ENCODE measurements at regions not wholly inside any gene's neighbourhood (a gene's known extent, or its start where the extent isn't known, plus 50 kb on each side); places are given as distances from the start of the nearest gene placed in this dataset.
"Not testable (repeated sequence)": the region's sequence is repeated elsewhere in the genome, so short reads cannot be mapped to it uniquely, and the experiment has no call there.

DNA sequence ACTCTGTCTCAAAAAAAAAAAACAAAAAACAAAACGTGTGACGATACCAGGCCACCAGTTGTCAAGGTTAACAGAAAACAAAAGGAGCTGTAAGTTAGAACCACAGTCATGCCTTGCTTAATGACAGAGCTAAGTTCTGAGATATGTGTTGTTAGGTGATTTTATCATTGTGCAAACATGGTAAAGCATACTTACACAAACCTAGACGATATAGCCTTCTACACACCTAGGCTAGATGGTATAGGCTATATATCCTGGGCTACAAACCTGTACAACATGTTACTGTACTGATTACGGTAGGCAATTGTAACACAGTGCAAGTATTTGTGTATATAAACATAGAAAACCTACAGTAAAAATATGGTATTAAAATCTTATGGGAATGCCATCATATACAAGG lies 564.2 kb downstream of the HTR7 start:
- H3K27me3 ChIP-seq (ENCODE audit: control insufficient read depth in 3 of 3, insufficient read depth in 3 of 3, low read length in 2 of 3): no peaks in the 10 kb centered on the region
- no peak for TF ChIP-seq CTCF (IDR thresholded peaks at IDR 0.05; ENCODE audit: control extremely low read depth, extremely low read depth)
- ATAC-seq (ENCODE audit: insufficient read depth, low FRiP score) (no peak), DNase-seq (no peak)
- no peak overlapping the region for H3K27ac ChIP-seq (ENCODE audit: low read depth in 1 of 2, low read length in 1 of 2)
- H3K9me3 ChIP-seq (ENCODE audit: control insufficient read depth in 4 of 4, insufficient read depth in 3 of 4, low read length in 3 of 4): no peaks in the 10 kb centered on the region
- H3K36me3 ChIP-seq (ENCODE audit: control insufficient read depth in 4 of 4, insufficient read depth in 4 of 4, low read length in 4 of 4): no peaks in the 10 kb centered on the region
- no peak overlapping the region for H3K4me3 ChIP-seq
- H3K4me1 ChIP-seq (ENCODE audit: control insufficient read depth in 5 of 5, insufficient read depth in 5 of 5, low read length in 5 of 5): no peaks in the 10 kb centered on the region
- H3K9ac ChIP-seq (ENCODE audit: insufficient read depth in 1 of 2, low read length in 2 of 2): no peak overlapping the region
- 69 to 76% methylated on average over 4 of the region's 4 CpGs for WGBS, 2 donors

GRCh38 chr10:90294821-90295540 lies 562.9 kb downstream of the HTR7 start:
- WGBS, 2 donors: 88% methylated on average over 10 to 11 of the region's 11 CpGs
- not testable (repeated sequence) for H3K27me3 ChIP-seq (ENCODE audit: control insufficient read depth in 3 of 3, insufficient read depth in 3 of 3, low read length in 2 of 3); H3K27ac ChIP-seq (ENCODE audit: low read depth in 1 of 2, low read length in 1 of 2); H3K9ac ChIP-seq (ENCODE audit: insufficient read depth in 1 of 2, low read length in 2 of 2); H3K4me3 ChIP-seq; DNase-seq; H3K9me3 ChIP-seq (ENCODE audit: control insufficient read depth in 4 of 4, insufficient read depth in 3 of 4, low read length in 3 of 4); H3K4me1 ChIP-seq (ENCODE audit: control insufficient read depth in 5 of 5, insufficient read depth in 5 of 5, low read length in 5 of 5); H3K36me3 ChIP-seq (ENCODE audit: control insufficient read depth in 4 of 4, insufficient read depth in 4 of 4, low read length in 4 of 4); ATAC-seq (ENCODE audit: insufficient read depth, low FRiP score)

- H3K27me3 ChIP-seq (ENCODE audit: control insufficient read depth in 3 of 3, insufficient read depth in 3 of 3, low read length in 2 of 3); H3K4me3 ChIP-seq; DNase-seq; H3K36me3 ChIP-seq (ENCODE audit: control insufficient read depth in 4 of 4, insufficient read depth in 4 of 4, low read length in 4 of 4); H3K27ac ChIP-seq (ENCODE audit: low read depth in 1 of 2, low read length in 1 of 2); H3K9ac ChIP-seq (ENCODE audit: insufficient read depth in 1 of 2, low read length in 2 of 2); ATAC-seq (ENCODE audit: insufficient read depth, low FRiP score); H3K9me3 ChIP-seq (ENCODE audit: control insufficient read depth in 4 of 4, insufficient read depth in 3 of 4, low read length in 3 of 4): not testable (repeated sequence)
- peaks cover 0 to 21% (median 0%) of the 10 kb centered on the region in 5 donors for H3K4me1 ChIP-seq (ENCODE audit: control insufficient read depth in 5 of 5, insufficient read depth in 5 of 5, low read length in 5 of 5)
- WGBS, 2 donors: 27 to 30% methylated on average over 7 of the region's 7 CpGs
Measured at GRCh38 chr10:90302031-90302430, 555.8 kb downstream of the HTR7 start.

DNA sequence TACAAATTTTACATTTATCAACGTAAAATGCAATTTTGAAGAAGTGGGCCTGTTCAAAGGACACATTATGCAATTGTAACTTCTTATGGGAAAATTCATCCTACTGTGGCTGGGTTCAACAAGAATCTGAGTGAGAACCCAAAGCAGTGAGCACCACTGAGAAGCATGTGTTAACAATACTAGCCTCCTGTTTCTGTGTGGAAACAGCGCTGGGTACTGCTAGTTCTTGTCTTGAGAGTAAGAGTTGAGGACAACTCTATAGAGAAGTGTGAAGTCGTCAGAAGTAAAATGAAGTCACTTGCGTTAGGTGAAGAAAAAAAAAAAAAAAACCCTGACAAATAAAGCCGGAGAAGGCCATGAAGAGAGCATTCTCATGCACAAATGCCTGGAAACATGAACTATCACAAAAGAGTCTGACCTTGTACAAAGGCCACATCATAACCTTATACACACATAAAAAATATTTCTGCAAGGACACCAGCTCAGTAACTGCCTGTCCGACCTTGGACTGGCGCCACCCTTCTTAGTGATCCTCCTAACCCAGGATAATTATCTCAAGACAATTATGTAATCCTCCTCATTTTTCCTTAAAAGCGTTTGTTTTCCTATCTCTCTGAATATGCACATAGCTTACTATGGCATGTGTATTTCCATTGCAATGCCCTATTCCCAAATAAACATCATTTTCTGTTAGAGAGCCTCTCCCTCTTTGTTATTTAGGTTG lies 554.9 kb downstream of the HTR7 start:
- Histone ChIP-seq H3K9ac (ENCODE audit: insufficient read depth in 1 of 2, low read length in 2 of 2) (no peak overlapping the region), H3K36me3 (ENCODE audit: control insufficient read depth in 4 of 4, insufficient read depth in 4 of 4, low read length in 4 of 4) (no peaks in the 10 kb centered on the region), H3K4me1 (ENCODE audit: control insufficient read depth in 5 of 5, insufficient read depth in 5 of 5, low read length in 5 of 5) (peaks cover 0 to 21% (median 0%) of the 10 kb centered on the region in 5 donors), H3K4me3 (no peak overlapping the region), H3K27me3 (ENCODE audit: control insufficient read depth in 3 of 3, insufficient read depth in 3 of 3, low read length in 2 of 3) (no peaks in the 10 kb centered on the region), H3K9me3 (ENCODE audit: control insufficient read depth in 4 of 4, insufficient read depth in 3 of 4, low read length in 3 of 4) (no peaks in the 10 kb centered on the region), H3K27ac (ENCODE audit: low read depth in 1 of 2, low read length in 1 of 2) (no peak overlapping the region)
- ATAC-seq (ENCODE audit: insufficient read depth, low FRiP score) (no peak), DNase-seq (no peak)
- TF ChIP-seq CTCF (IDR thresholded peaks at IDR 0.05; ENCODE audit: control extremely low read depth, extremely low read depth): no peak
- WGBS, 2 donors: 86 to 89% methylated on average over 8 of the region's 8 CpGs
